Astrocyte (in vitro differentiated cells and primary cell): ENCODE measurements at regions not wholly inside any gene's neighbourhood (a gene's known extent, or its start where the extent isn't known, plus 50 kb on each side); places are given as distances from the start of the nearest gene placed in this dataset.

Experiments
- EZH2 ChIP-seq: IDR thresholded peaks from 2 replicates; pipeline ENCODE4 v1.6.1; 2012; ENCODE audit warnings: mild to moderate bottlenecking, low read length, inconsistent platforms; ENCODE audit not compliant: insufficient read depth
- TF ChIP-seq, protein P1 (sequence below): IDR thresholded peaks from 2 replicates; pipeline ENCODE4 v1.5.1; 2011; ENCODE audit warnings: low read depth, mild to moderate bottlenecking, inconsistent platforms, low read length, moderate library complexity; ENCODE audit not compliant: insufficient read depth

GRCh38 chr5:86360801-86361200 lies 256.9 kb upstream of the COX7C start:
- TF ChIP-seq, protein P1, sequence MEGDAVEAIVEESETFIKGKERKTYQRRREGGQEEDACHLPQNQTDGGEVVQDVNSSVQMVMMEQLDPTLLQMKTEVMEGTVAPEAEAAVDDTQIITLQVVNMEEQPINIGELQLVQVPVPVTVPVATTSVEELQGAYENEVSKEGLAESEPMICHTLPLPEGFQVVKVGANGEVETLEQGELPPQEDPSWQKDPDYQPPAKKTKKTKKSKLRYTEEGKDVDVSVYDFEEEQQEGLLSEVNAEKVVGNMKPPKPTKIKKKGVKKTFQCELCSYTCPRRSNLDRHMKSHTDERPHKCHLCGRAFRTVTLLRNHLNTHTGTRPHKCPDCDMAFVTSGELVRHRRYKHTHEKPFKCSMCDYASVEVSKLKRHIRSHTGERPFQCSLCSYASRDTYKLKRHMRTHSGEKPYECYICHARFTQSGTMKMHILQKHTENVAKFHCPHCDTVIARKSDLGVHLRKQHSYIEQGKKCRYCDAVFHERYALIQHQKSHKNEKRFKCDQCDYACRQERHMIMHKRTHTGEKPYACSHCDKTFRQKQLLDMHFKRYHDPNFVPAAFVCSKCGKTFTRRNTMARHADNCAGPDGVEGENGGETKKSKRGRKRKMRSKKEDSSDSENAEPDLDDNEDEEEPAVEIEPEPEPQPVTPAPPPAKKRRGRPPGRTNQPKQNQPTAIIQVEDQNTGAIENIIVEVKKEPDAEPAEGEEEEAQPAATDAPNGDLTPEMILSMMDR = no peak
- TF ChIP-seq EZH2 = no peak
